ENCODE measurements at regions not wholly inside any gene's neighbourhood (a gene's known extent, or its start where the extent isn't known, plus 50 kb on each side); places are given as distances from the start of the nearest gene placed in this dataset.

- no peak overlapping the region for H3K4me3 Mint-ChIP-seq
- no peak for DNase-seq (ENCODE audit: low spot score)
- no peaks in the 10 kb centered on the region for H3K4me1 Mint-ChIP-seq (ENCODE audit: low read depth)
- no peak overlapping the region for H3K27ac Mint-ChIP-seq
- H3K36me3 Mint-ChIP-seq (ENCODE audit: low read depth), result no peaks in the 10 kb centered on the region
- H3K9me3 Mint-ChIP-seq, result no peaks in the 10 kb centered on the region
- H3K27me3 Mint-ChIP-seq (ENCODE audit: low read depth), result no peaks in the 10 kb centered on the region
These were observed 166.6 kb downstream of the INHBA start for GRCh38 chr7:41536122-41536872.

- DNase-seq (ENCODE audit: low spot score), result no peak
- H3K36me3 Mint-ChIP-seq (ENCODE audit: low read depth), result no peaks in the 10 kb centered on the region
- H3K4me3 Mint-ChIP-seq, result no peak overlapping the region
These were observed 173.1 kb downstream of the INHBA start for GRCh38 chr7:41529831-41530230.

GRCh38 chr7:41524876-41525275 lies 178.0 kb downstream of the INHBA start:
- H3K27me3 Mint-ChIP-seq (ENCODE audit: low read depth), result no peaks in the 10 kb centered on the region
- H3K27ac Mint-ChIP-seq, result no peak overlapping the region
- no peak for DNase-seq (ENCODE audit: low spot score)
- H3K4me3 Mint-ChIP-seq, result no peak overlapping the region
- no peaks in the 10 kb centered on the region for H3K36me3 Mint-ChIP-seq (ENCODE audit: low read depth)
- no peaks in the 10 kb centered on the region for H3K4me1 Mint-ChIP-seq (ENCODE audit: low read depth)
- peaks cover 29% of the 10 kb centered on the region for H3K9me3 Mint-ChIP-seq

More at GRCh38 chr7:41529831-41530230, 173.1 kb downstream of the INHBA start:
- Mint-ChIP-seq H3K4me1 (ENCODE audit: low read depth) (no peaks in the 10 kb centered on the region), H3K9me3 (peaks cover 13% of the 10 kb centered on the region), H3K27ac (no peak overlapping the region), H3K27me3 (ENCODE audit: low read depth) (no peaks in the 10 kb centered on the region)

GRCh38 chr7:41520445-41520844 lies 182.4 kb downstream of the INHBA start:
- Mint-ChIP-seq H3K4me1 (ENCODE audit: low read depth) (no peaks in the 10 kb centered on the region), H3K27me3 (ENCODE audit: low read depth) (no peaks in the 10 kb centered on the region), H3K36me3 (ENCODE audit: low read depth) (no peaks in the 10 kb centered on the region), H3K9me3 (peaks cover 30% of the 10 kb centered on the region), H3K4me3 (no peak overlapping the region), H3K27ac (no peak overlapping the region)
- no peak for DNase-seq (ENCODE audit: low spot score)

- Mint-ChIP-seq H3K4me3 (no peak overlapping the region), H3K36me3 (ENCODE audit: low read depth) (no peaks in the 10 kb centered on the region)
- no peak for DNase-seq (ENCODE audit: low spot score)
These were observed 185.1 kb downstream of the INHBA start for GRCh38 chr7:41517771-41518170.

GRCh38 chr7:41508755-41509154 lies 194.1 kb downstream of the INHBA start:
- H3K36me3 Mint-ChIP-seq (ENCODE audit: low read depth), result no peaks in the 10 kb centered on the region
- DNase-seq (ENCODE audit: low spot score), result no peak
- no peaks in the 10 kb centered on the region for H3K4me1 Mint-ChIP-seq (ENCODE audit: low read depth)
- H3K27me3 Mint-ChIP-seq (ENCODE audit: low read depth), result no peaks in the 10 kb centered on the region
- H3K9me3 Mint-ChIP-seq, result peaks cover 11% of the 10 kb centered on the region
- H3K27ac Mint-ChIP-seq, result no peak overlapping the region
- H3K4me3 Mint-ChIP-seq, result no peak overlapping the region

More at GRCh38 chr7:41517771-41518170, 185.1 kb downstream of the INHBA start:
- H3K4me1 Mint-ChIP-seq (ENCODE audit: low read depth), result no peaks in the 10 kb centered on the region
- no peak overlapping the region for H3K27ac Mint-ChIP-seq
- peaks cover 12% of the 10 kb centered on the region for H3K9me3 Mint-ChIP-seq
- H3K27me3 Mint-ChIP-seq (ENCODE audit: low read depth), result no peaks in the 10 kb centered on the region

GRCh38 chr7:41507686-41508268 lies 195.1 kb downstream of the INHBA start:
- H3K27ac Mint-ChIP-seq, result no peak overlapping the region
- no peaks in the 10 kb centered on the region for H3K4me1 Mint-ChIP-seq (ENCODE audit: low read depth)
- H3K9me3 Mint-ChIP-seq, result peaks cover 11% of the 10 kb centered on the region
- no peak for DNase-seq (ENCODE audit: low spot score)
- no peaks in the 10 kb centered on the region for H3K27me3 Mint-ChIP-seq (ENCODE audit: low read depth)
- no peak overlapping the region for H3K4me3 Mint-ChIP-seq
- no peaks in the 10 kb centered on the region for H3K36me3 Mint-ChIP-seq (ENCODE audit: low read depth)

GRCh38 chr7:41504214-41504980 lies 198.5 kb downstream of the INHBA start:
- no peak overlapping the region for H3K4me3 Mint-ChIP-seq
- no peak for DNase-seq (ENCODE audit: low spot score)
- no peaks in the 10 kb centered on the region for H3K36me3 Mint-ChIP-seq (ENCODE audit: low read depth)
- peaks cover 4% of the 10 kb centered on the region for H3K9me3 Mint-ChIP-seq
- no peaks in the 10 kb centered on the region for H3K27me3 Mint-ChIP-seq (ENCODE audit: low read depth)
- no peaks in the 10 kb centered on the region for H3K4me1 Mint-ChIP-seq (ENCODE audit: low read depth)
- no peak overlapping the region for H3K27ac Mint-ChIP-seq

- peaks cover 8% of the 10 kb centered on the region for H3K9me3 Mint-ChIP-seq
- H3K4me3 Mint-ChIP-seq, result no peak overlapping the region
- no peaks in the 10 kb centered on the region for H3K27me3 Mint-ChIP-seq (ENCODE audit: low read depth)
- no peaks in the 10 kb centered on the region for H3K36me3 Mint-ChIP-seq (ENCODE audit: low read depth)
- H3K4me1 Mint-ChIP-seq (ENCODE audit: low read depth), result no peaks in the 10 kb centered on the region
- DNase-seq (ENCODE audit: low spot score), result no peak
- H3K27ac Mint-ChIP-seq, result no peak overlapping the region
These were observed 199.5 kb downstream of the INHBA start for GRCh38 chr7:41503438-41503837.

- Mint-ChIP-seq H3K4me3 (no peak overlapping the region), H3K27me3 (ENCODE audit: low read depth) (no peaks in the 10 kb centered on the region), H3K4me1 (ENCODE audit: low read depth) (no peaks in the 10 kb centered on the region), H3K27ac (no peak overlapping the region), H3K36me3 (ENCODE audit: low read depth) (no peaks in the 10 kb centered on the region), H3K9me3 (peaks cover 8% of the 10 kb centered on the region)
- DNase-seq (ENCODE audit: low spot score), result no peak
These were observed 201.4 kb downstream of the INHBA start for GRCh38 chr7:41501466-41501865.

- no peaks in the 10 kb centered on the region for H3K27me3 Mint-ChIP-seq (ENCODE audit: low read depth)
These were observed 201.9 kb downstream of the INHBA start for GRCh38 chr7:41501006-41501405.

GRCh38 chr7:41492603-41493002 lies 210.3 kb downstream of the INHBA start:
- no peak overlapping the region for H3K27ac Mint-ChIP-seq
- DNase-seq (ENCODE audit: low spot score), result no peak
- H3K9me3 Mint-ChIP-seq, result no peaks in the 10 kb centered on the region
- H3K36me3 Mint-ChIP-seq (ENCODE audit: low read depth), result no peaks in the 10 kb centered on the region
- H3K4me1 Mint-ChIP-seq (ENCODE audit: low read depth), result no peaks in the 10 kb centered on the region
- no peak overlapping the region for H3K4me3 Mint-ChIP-seq
- no peaks in the 10 kb centered on the region for H3K27me3 Mint-ChIP-seq (ENCODE audit: low read depth)

More at GRCh38 chr7:41501006-41501405, 201.9 kb downstream of the INHBA start:
- Mint-ChIP-seq H3K4me3 (no peak overlapping the region), H3K4me1 (ENCODE audit: low read depth) (no peaks in the 10 kb centered on the region), H3K9me3 (peaks cover 6% of the 10 kb centered on the region), H3K36me3 (ENCODE audit: low read depth) (no peaks in the 10 kb centered on the region), H3K27ac (no peak overlapping the region)
- DNase-seq (ENCODE audit: low spot score), result no peak

GRCh38 chr7:41491883-41492471 lies 210.9 kb downstream of the INHBA start:
- Mint-ChIP-seq H3K36me3 (ENCODE audit: low read depth) (no peaks in the 10 kb centered on the region), H3K4me3 (no peak overlapping the region), H3K4me1 (ENCODE audit: low read depth) (no peaks in the 10 kb centered on the region), H3K27me3 (ENCODE audit: low read depth) (no peaks in the 10 kb centered on the region), H3K27ac (no peak overlapping the region), H3K9me3 (no peaks in the 10 kb centered on the region)
- no peak for DNase-seq (ENCODE audit: low spot score)

GRCh38 chr7:41491308-41491707 lies 211.6 kb downstream of the INHBA start:
- H3K36me3 Mint-ChIP-seq (ENCODE audit: low read depth), result no peaks in the 10 kb centered on the region

More at GRCh38 chr7:41491308-41491707, 211.6 kb downstream of the INHBA start:
- H3K4me1 Mint-ChIP-seq (ENCODE audit: low read depth), result no peaks in the 10 kb centered on the region
- DNase-seq (ENCODE audit: low spot score), result no peak
- no peak overlapping the region for H3K4me3 Mint-ChIP-seq
- H3K27ac Mint-ChIP-seq, result no peak overlapping the region
- H3K9me3 Mint-ChIP-seq, result no peaks in the 10 kb centered on the region
- no peaks in the 10 kb centered on the region for H3K27me3 Mint-ChIP-seq (ENCODE audit: low read depth)
